GM12878 (cell line): ENCODE measurements at regions not wholly inside any gene's neighbourhood (a gene's known extent, or its start where the extent isn't known, plus 50 kb on each side); places are given as distances from the start of the nearest gene placed in this dataset.
A peak's percentile ranks its signal among the peaks of the same experiment; 100 is the strongest.

Source experiments
- ATAC-seq: fragments of 200-7000 bp; cut with Tn5 transposase; 3 replicates; pipeline ENCODE4 v1.9.1; 2020; ENCODE audit warnings: mild to moderate bottlenecking, moderate library complexity
- BruUV-seq: library from RNA; stranded (reverse); fragments of 400-500 nt; replicated peaks from 2 replicates; lab custom pipeline; 2021; lab: Mats Ljungman, UMichigan
- CTCF ChIA-PET: fragments of 300-600 bp; sonication (Branson Sonifier 250); formaldehyde crosslinking; extraction: SDS; loops from one replicate; lab custom pipeline; 2021; ENCODE audit warnings: inconsistent platforms; lab: Yijun Ruan, JAX
- POLR2A ChIA-PET: fragments of 350-600 bp; formaldehyde crosslinking; extraction: SDS; loops from one replicate; lab custom pipeline; 2021; ENCODE audit warnings: inconsistent platforms; lab: Charles Lee
- RAD21 ChIA-PET: fragments of 300-600 bp; sonication (Branson Sonifier 250); formaldehyde crosslinking; loops from one replicate; lab custom pipeline; 2023; ENCODE audit warnings: antibody characterized with exemption; ENCODE audit not compliant: unreplicated experiment; lab: Charles Lee
- SMC1A ChIA-PET: fragments of 300-600 bp; sonication (Branson Sonifier 250); formaldehyde crosslinking; loops from one replicate; lab custom pipeline; 2023; ENCODE audit not compliant: unreplicated experiment, uncharacterized antibody; lab: Charles Lee
- DNase-seq: peaks from one replicate; pipeline ENCODE4 v3.0.0-alpha.2; 2011; ENCODE audit warnings: low read depth, low spot score
- FAIRE-seq: peaks from 3 replicates; lab custom pipeline; 2011; peaks lifted over from hg19 to GRCh38; lab: Jason Lieb, UNC
- H2AFZ ChIP-seq: 2 replicates; pipeline ENCODE4 v1.6.0; 2011; ENCODE audit warnings: low read depth, low read length, control low read depth; ENCODE audit not compliant: control insufficient read depth
- H3K27ac ChIP-seq: 2 replicates; pipeline ENCODE4 v1.5.1; 2011; ENCODE audit warnings: control low read depth; ENCODE audit not compliant: control insufficient read depth, insufficient read depth
- H3K27me3 ChIP-seq, 2 experiments: replicated peaks in 1 of 2; 2 replicates each; pipeline versions ENCODE4 v1.6.0 to v1.6.1; 2011; ENCODE audit warnings: low read length in 1 of 2; ENCODE audit not compliant: control insufficient read depth in 2 of 2, insufficient read depth in 2 of 2
- H3K36me3 ChIP-seq, 2 experiments: 2 replicates each; pipeline ENCODE4 v1.5.1; 2011; ENCODE audit warnings: low read length in 1 of 2; ENCODE audit not compliant: control insufficient read depth in 2 of 2, insufficient read depth in 2 of 2
- H3K4me1 ChIP-seq: 2 replicates; pipeline ENCODE4 v1.6.1; 2011; ENCODE audit warnings: mild to moderate bottlenecking, low read length, moderate library complexity, mixed read lengths; ENCODE audit not compliant: control insufficient read depth, insufficient read depth
- H3K4me2 ChIP-seq: 2 replicates; pipeline ENCODE4 v1.6.0; 2011; ENCODE audit warnings: control low read depth; ENCODE audit not compliant: control insufficient read depth, insufficient read depth
- H3K4me3 ChIP-seq: fragments of 200-600 bp; sonication (generic); 2 replicates; pipeline ENCODE4 v1.5.1; 2016
- H3K79me2 ChIP-seq: 2 replicates; pipeline ENCODE4 v1.6.0; 2011; ENCODE audit warnings: low read length; ENCODE audit not compliant: control insufficient read depth, insufficient read depth
- H3K9ac ChIP-seq: 2 replicates; pipeline ENCODE4 v1.8.0; 2011; ENCODE audit warnings: low read length, control low read depth, mixed read lengths; ENCODE audit not compliant: control insufficient read depth, insufficient read depth
- H3K9me3 ChIP-seq: replicated peaks from 3 replicates; pipeline ENCODE4 v1.5.1; 2011; ENCODE audit warnings: mild to moderate bottlenecking, low read length; ENCODE audit not compliant: control insufficient read depth, insufficient read depth
- H4K20me1 ChIP-seq: 2 replicates; pipeline ENCODE4 v1.6.0; 2011; ENCODE audit not compliant: control insufficient read depth, insufficient read depth
- ASH2L ChIP-seq: fragments of 300-600, 200-600 bp; sonication (generic); IDR thresholded peaks from 2 replicates; pipeline ENCODE4 v1.6.1; 2017; ENCODE audit warnings: low read depth, mild to moderate bottlenecking, borderline replicate concordance
- BACH1 ChIP-seq: fragments of 450-650 bp; IDR thresholded peaks from 2 replicates; pipeline ENCODE4 v1.6.1; 2017; ENCODE audit warnings: mild to moderate bottlenecking, borderline replicate concordance
- CBX3 ChIP-seq: fragments of 200-600 bp; sonication (generic); IDR thresholded peaks from 2 replicates; pipeline ENCODE4 v1.6.1; 2016; ENCODE audit warnings: low read depth, borderline replicate concordance
- CBX5 ChIP-seq: sonication (generic); IDR thresholded peaks from 2 replicates; pipeline ENCODE4 v1.6.1; 2016; ENCODE audit warnings: low read depth, moderate library complexity, mild to moderate bottlenecking, inconsistent platforms
- CREM ChIP-seq: IDR thresholded peaks from 2 replicates; pipeline ENCODE4 v1.6.1; 2014; ENCODE audit warnings: antibody characterized with exemption, low read depth
- CTCF ChIP-seq, 3 experiments: IDR thresholded peaks in 2 of 3; conservative IDR thresholded peaks in 1 of 3; 2 replicates each; pipeline ENCODE4 v1.5.1; 2011; ENCODE audit warnings: low read depth in 3 of 3, low read length in 3 of 3, mild to moderate bottlenecking in 3 of 3, control low read depth in 2 of 3, moderate library complexity in 2 of 3, inconsistent platforms in 1 of 3, mixed read lengths in 1 of 3; ENCODE audit not compliant: control insufficient read depth in 2 of 3, insufficient read depth in 1 of 3; ENCODE audit errors: extremely low read depth in 1 of 3
- DPF2 ChIP-seq: fragments of 450-650 bp; IDR thresholded peaks from 2 replicates; pipeline ENCODE4 v1.6.1; 2017; ENCODE audit warnings: mild to moderate bottlenecking
- FOXK2 ChIP-seq: fragments of 450-650 bp; IDR thresholded peaks from 2 replicates; pipeline ENCODE4 v1.6.1; 2017; ENCODE audit warnings: mild to moderate bottlenecking, moderate library complexity
- IKZF2 ChIP-seq, 2 experiments: fragments of 450-650 bp; IDR thresholded peaks; 2 replicates each; pipeline ENCODE4 v1.6.1; 2017; ENCODE audit warnings: mild to moderate bottlenecking in 2 of 2, moderate library complexity in 2 of 2
- MTA3 ChIP-seq: IDR thresholded peaks from 2 replicates; pipeline ENCODE4 v1.6.1; 2012; ENCODE audit warnings: low read length, inconsistent platforms, borderline replicate concordance
- NR2C2 ChIP-seq: IDR thresholded peaks from 2 replicates; pipeline ENCODE4 v1.6.1; 2011; ENCODE audit warnings: borderline replicate concordance, low read depth; ENCODE audit not compliant: control insufficient read depth, insufficient read length
- POU2F2 ChIP-seq: IDR thresholded peaks from 3 replicates; pipeline ENCODE4 v1.6.1; 2011; ENCODE audit warnings: low read depth, mild to moderate bottlenecking, low read length, borderline replicate concordance
- RBBP5 ChIP-seq: fragments of 200-600 bp; sonication (generic); conservative IDR thresholded peaks from 2 replicates; pipeline ENCODE4 v1.6.1; 2016
- ZBTB40 ChIP-seq: fragments of 450-650 bp; IDR thresholded peaks from 2 replicates; pipeline ENCODE4 v1.6.1; 2016; ENCODE audit warnings: mild to moderate bottlenecking, moderate library complexity, borderline replicate concordance
- WGBS: methylation state at CpG from one replicate; pipeline ENCODE4 v1.1.6; 2016; ENCODE audit warnings: low lambda C conversion rate; ENCODE audit not compliant: insufficient replicate concordance, insufficient coverage; ENCODE audit errors: missing lambda C conversion rate; 5-methylcytosine and 5-hydroxymethylcytosine counted together
- in situ Hi-C: fragments of 300-500 bp; cut with MboI; formaldehyde crosslinking; loops from 9 replicates; pipeline ENCODE4 v1.14.3; 2018; ENCODE audit warnings: mixed read lengths
- intact Hi-C: fragments of 100-400 bp; cut with micrococcal nuclease; formaldehyde crosslinking; loops from one replicate; pipeline ENCODE4 v1.14.2; 2022; ENCODE audit not compliant: unreplicated experiment

DNA sequence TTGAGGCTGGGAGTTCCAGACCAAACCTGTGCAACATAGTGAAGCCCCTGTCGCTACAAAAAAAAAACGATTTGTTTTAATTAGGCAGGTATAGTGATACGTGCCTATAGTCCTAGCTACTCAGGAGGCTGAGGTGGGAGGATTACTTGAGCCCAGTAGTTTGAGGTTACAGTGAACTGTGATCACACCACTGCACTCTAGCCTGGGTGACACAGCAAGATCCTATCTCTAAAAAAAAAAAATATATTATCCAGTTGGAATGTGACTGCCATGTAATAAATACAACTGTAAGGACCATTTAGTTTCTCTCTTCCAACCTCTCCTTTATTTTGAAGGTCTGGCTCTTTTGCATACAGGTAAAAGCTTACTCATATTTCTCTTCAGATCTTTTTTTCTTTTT lies 571.5 kb downstream of the UTRN start (continued):
- TF ChIP-seq FOXK2 (no peak), POU2F2 (no peak), CBX5 (no peak)

DNA sequence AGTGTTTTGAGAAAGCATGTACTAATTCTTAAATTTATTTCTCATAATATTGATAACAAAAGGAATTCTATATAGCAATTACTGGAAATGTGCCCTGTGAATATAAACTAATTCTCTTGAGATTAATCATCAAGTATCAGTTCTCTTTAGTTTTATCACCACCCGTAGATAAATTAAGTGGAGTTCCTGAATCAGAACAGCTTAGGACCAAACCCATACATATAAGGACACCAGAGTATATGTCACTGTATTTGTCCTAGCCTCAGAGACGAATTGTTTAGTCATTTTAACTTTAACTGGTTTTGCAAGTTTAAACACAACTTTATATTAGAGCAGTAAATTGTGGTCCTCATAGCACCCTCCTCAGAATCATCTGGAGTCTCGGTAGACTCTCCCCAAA lies 572.0 kb downstream of the UTRN start:
- POLR2A ChIA-PET, result interaction anchor here (1.1 kb wide), 1 partner anchor 27 kb away, joined by 3 read pairs; no protein-coding TSS in a partner anchor
- in situ Hi-C loops, result no loop called here

More for the DNA sequence above, 572.0 kb downstream of the UTRN start:
- Histone ChIP-seq H4K20me1 (no peaks in the 10 kb centered on the region), H3K4me3 (no peak overlapping the region), H3K4me2 (no peak overlapping the region), H3K27me3 (no peaks in the 10 kb centered on the region), H3K79me2 (no peaks in the 10 kb centered on the region), H2AFZ (no peak overlapping the region), H3K36me3 (no peaks in the 10 kb centered on the region), H3K9ac (no peak overlapping the region), H3K9me3 (no peaks in the 10 kb centered on the region; the same call in 2 of the 3 replicates), H3K4me1 (no peaks in the 10 kb centered on the region), H3K27ac (no peak overlapping the region)
- 0% methylated on average over 3 of the region's 3 CpGs for WGBS
- intact Hi-C loops, result no loop called here
- no peak for TF ChIP-seq MTA3
- TF ChIP-seq ZBTB40, result no peak
- TF ChIP-seq NR2C2, result no peak
- no peak for TF ChIP-seq IKZF2 (IDR thresholded peaks at IDR 0.05)
- no peak for TF ChIP-seq CREM
- TF ChIP-seq DPF2, result no peak
- no peak for TF ChIP-seq RBBP5
- TF ChIP-seq ASH2L, result no peak
- no peak for TF ChIP-seq BACH1
- no peak for TF ChIP-seq CTCF (IDR thresholded peaks at IDR 0.05 in 2 of 3, conservative IDR thresholded peaks at IDR 0.05 in 1 of 3; ENCODE audit: control insufficient read depth in 2 of 3, extremely low read depth in 1 of 3, insufficient read depth in 1 of 3, low read depth in 3 of 3, low read length in 3 of 3)
- no peak for TF ChIP-seq CBX3
- FAIRE-seq (no peak), DNase-seq (no peak), ATAC-seq (peak; percentile 31; the same call in 1 of the 3 replicates)
- SMC1A ChIA-PET, result no interaction called here
- no TSS peak for BruUV-seq
- RAD21 ChIA-PET, result interaction anchor here (0.7 kb wide), 1 partner anchor 74 kb away, joined by 3 read pairs; no protein-coding TSS in a partner anchor
- CTCF ChIA-PET, result no interaction called here
